Peyer's patch (tissue), 4 donors: ENCODE measurements at regions not wholly inside any gene's neighbourhood (a gene's known extent, or its start where the extent isn't known, plus 50 kb on each side); places are given as distances from the start of the nearest gene placed in this dataset.

Experiments used
- CTCF ChIP-seq, 6 experiments: fragments of 450-650 bp in 4 of 6; fragments of 200-600 bp in 2 of 6; sonication (generic) in 1 of 6; IDR thresholded peaks; one replicate each; pipeline ENCODE4 v1.5.1; 2017 to 2019; ENCODE audit warnings: antibody characterized with exemption in 6 of 6, mild to moderate bottlenecking in 3 of 6, moderate library complexity in 1 of 6
- POLR2A ChIP-seq, 2 donors: fragments of 450-650 bp; IDR thresholded peaks; one replicate each; pipeline ENCODE4 v1.5.1; 2017; ENCODE audit warnings: antibody characterized with exemption in 2 of 2, mild to moderate bottlenecking in 2 of 2, moderate library complexity in 2 of 2

- TF ChIP-seq CTCF (IDR thresholded peaks at IDR 0.05) (no peak), POLR2A (IDR thresholded peaks at IDR 0.05) (no peak)
Measured at GRCh38 chr1:198086051-198086745, 70.6 kb upstream of the NEK7 start.
